HUES48 (cell line): ENCODE measurements at regions not wholly inside any gene's neighbourhood (a gene's known extent, or its start where the extent isn't known, plus 50 kb on each side); places are given as distances from the start of the nearest gene placed in this dataset.
A peak's percentile ranks its signal among the peaks of the same experiment; 100 is the strongest.
"Not testable (repeated sequence)": the region's sequence is repeated elsewhere in the genome, so short reads cannot be mapped to it uniquely, and the experiment has no call there.

Source experiments
- H3K27ac ChIP-seq: one replicate; pipeline ENCODE4 v1.7.0; 2013; ENCODE audit warnings: low read depth, low read length, inconsistent platforms
- H3K27me3 ChIP-seq: 2 replicates; pipeline ENCODE4 v1.6.1; 2013; ENCODE audit warnings: mild to moderate bottlenecking, low read length; ENCODE audit not compliant: control insufficient read depth, insufficient read depth
- H3K36me3 ChIP-seq: 2 replicates; pipeline ENCODE4 v1.6.1; 2013; ENCODE audit warnings: low read length; ENCODE audit not compliant: control insufficient read depth, insufficient read depth
- H3K4me1 ChIP-seq: 2 replicates; pipeline ENCODE4 v1.6.1; 2013; ENCODE audit warnings: mild to moderate bottlenecking, low read length; ENCODE audit not compliant: control insufficient read depth, insufficient read depth
- H3K4me3 ChIP-seq: 2 replicates; pipeline ENCODE4 v1.5.1; 2013; ENCODE audit warnings: mild to moderate bottlenecking, low read depth, low read length
- H3K9ac ChIP-seq: 2 replicates; pipeline ENCODE4 v1.6.1; 2013; ENCODE audit warnings: mild to moderate bottlenecking, low read depth, low read length, moderate library complexity
- H3K9me3 ChIP-seq: 2 replicates; pipeline ENCODE4 v1.6.1; 2013; ENCODE audit warnings: low read length; ENCODE audit not compliant: control insufficient read depth, insufficient read depth

DNA sequence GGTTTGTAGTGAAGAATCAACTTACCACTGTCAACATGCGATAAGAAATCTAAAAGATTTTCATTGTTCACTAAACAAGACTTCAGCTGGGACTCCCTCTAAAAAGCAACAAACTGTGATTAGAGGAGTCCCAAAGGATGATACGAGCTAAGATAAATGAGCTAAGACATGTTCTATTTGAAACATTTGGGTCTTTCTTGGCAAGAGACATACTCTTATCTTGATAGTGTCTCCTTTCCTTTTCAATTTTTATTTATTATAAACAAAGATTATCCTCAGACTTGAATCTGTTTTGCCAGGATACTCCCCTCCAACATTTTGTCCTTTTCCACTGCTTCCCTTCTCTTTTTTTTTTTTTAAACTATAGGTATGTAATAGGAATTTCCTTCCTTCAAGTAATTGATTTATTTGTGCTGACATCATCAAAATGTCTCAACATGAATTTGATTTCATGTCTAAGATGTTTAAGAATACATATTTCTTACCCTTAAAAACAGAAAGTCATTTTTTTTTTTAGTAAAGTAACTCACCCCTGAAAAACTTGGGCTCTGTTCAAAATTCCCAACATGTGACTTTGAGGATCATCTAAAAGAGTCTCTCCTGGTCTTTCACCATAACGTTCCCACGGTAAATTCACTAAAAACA, 158.4 kb upstream of the NRP1 start:
- Histone ChIP-seq H3K36me3 (no peaks in the 10 kb centered on the region), H3K4me1 (peaks cover 7% of the 10 kb centered on the region; the same call in 1 of the 2 replicates), H3K27ac (no peak overlapping the region), H3K9me3 (no peaks in the 10 kb centered on the region), H3K9ac (no peak overlapping the region), H3K27me3 (no peaks in the 10 kb centered on the region), H3K4me3 (no peak overlapping the region)

DNA sequence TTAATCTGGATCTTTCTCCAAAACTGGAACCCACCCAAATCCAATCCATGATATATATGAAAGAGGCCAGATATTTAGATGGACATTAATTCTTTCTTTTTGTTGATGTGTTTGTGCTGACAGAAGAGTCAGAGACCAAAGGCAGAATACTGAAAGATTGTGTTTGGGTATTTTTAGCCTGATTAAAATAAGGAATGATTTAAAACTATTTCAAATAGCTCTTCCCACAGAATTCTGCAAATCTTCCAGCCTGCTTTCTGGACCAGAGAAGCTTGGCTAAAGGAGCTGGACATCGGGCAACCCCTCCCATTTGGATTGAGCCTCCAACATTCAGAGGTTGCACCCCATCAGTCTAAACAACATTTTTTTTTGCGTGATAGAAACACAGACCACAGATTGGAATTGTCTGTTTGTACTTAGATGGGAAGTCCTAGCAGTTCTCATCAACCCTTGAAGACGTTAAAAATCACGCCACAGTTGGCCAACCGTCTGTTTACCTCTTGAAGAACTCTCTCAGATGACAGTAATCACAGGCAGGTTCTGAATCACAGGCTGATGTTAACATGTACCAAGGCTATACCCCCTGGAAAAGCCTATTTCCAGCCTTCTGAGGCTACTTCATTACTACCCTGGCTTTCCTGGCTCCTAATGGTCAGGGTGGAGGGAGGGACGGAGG, 155.2 kb upstream of the NRP1 start:
- peaks cover 20% of the 10 kb centered on the region for H3K4me1 ChIP-seq
- H3K9me3 ChIP-seq: no peaks in the 10 kb centered on the region
- no peak overlapping the region for H3K27ac ChIP-seq
- no peaks in the 10 kb centered on the region for H3K36me3 ChIP-seq
- no peaks in the 10 kb centered on the region for H3K27me3 ChIP-seq
- no peak overlapping the region for H3K4me3 ChIP-seq
- H3K9ac ChIP-seq: no peak overlapping the region

DNA sequence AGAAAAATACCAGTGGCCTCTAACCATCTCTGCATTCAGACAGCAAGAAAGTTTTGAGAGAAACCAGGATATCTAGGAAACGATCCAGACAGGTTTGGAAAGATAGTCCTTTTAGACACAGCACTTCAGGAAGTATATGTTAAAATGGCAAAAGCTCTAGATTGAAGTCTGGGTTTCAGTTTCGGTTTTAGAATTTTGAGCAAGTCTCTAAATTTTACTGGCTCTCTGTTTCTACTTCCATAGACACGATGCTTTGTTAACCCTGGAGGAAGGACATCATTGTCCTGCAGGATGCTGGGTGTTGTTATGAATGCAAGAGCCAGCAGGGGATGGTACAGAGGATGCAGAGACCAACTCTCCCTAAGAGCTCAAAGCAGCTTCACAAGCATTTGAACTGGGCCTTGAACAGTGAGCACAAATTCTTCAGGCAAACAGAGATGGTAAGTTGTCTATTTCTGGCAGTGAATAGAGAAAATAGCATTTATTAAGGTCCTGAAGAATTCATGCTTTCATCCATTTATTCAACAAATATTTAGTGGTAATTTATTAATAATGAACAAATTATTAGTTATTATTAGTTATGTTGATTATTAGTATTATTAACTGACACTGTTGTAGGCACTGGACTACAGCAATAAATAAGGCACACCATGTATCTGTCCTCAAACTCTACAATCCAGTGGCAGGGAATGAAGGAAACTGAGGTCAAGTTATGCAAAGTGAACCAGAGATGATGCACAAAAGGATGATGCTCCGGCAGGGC, 152.7 kb upstream of the NRP1 start:
- Histone ChIP-seq H3K27ac (no peak overlapping the region), H3K27me3 (no peaks in the 10 kb centered on the region), H3K4me1 (peaks cover 34% of the 10 kb centered on the region), H3K36me3 (no peaks in the 10 kb centered on the region), H3K9me3 (no peaks in the 10 kb centered on the region), H3K9ac (no peak overlapping the region), H3K4me3 (no peak overlapping the region)

DNA sequence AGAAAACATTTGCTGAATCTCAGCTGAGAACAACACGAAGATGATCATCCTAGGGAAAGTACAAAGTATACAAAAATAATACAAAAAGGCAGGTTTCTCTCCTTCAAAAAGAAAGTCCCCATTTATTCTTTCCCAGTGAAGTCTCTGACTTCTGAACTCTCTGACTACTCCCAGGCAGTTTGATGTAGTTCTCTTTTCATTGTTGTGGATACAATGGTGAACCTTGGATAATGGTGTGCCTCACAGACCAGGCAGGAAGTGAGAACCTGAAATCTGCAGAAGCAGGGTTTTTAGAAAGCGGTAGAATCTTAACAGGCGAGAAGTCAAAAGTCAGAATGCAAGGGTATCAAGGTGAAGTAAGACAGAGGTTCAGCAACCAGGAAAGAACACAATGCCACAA, 150.8 kb upstream of the NRP1 start:
- peak overlapping the region; percentile 30; the same call in 1 of the 2 replicates for H3K9ac ChIP-seq
- no peaks in the 10 kb centered on the region for H3K36me3 ChIP-seq
- no peak overlapping the region for H3K4me3 ChIP-seq
- peaks cover 34% of the 10 kb centered on the region for H3K4me1 ChIP-seq
- peak overlapping the region; percentile 8 for H3K27ac ChIP-seq
- no peaks in the 10 kb centered on the region for H3K27me3 ChIP-seq
- H3K9me3 ChIP-seq: peaks cover 5% of the 10 kb centered on the region

DNA sequence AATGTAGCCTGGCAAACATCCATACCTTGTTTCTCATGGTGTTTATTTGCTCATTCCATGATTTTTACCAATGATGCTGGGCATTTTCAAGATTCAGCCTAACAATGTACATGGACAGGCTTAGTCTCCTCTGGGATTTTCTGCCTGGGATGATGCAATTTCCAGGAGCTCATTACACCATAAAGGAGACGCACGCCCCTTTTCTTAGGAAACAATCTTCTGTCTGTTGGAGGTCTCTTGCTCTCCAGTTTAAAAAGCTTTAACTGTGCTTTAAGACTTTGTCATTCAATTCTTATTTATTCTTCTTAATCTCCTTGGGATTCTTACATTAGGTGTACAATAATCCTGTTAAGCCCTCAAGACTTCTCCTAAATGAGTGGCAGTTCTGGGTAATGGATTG, 150.3 kb upstream of the NRP1 start:
- no peak overlapping the region for H3K4me3 ChIP-seq
- H3K9ac ChIP-seq: peak overlapping the region; percentile 30; the same call in 1 of the 2 replicates
- peaks cover 34% of the 10 kb centered on the region for H3K4me1 ChIP-seq
- no peaks in the 10 kb centered on the region for H3K27me3 ChIP-seq
- H3K27ac ChIP-seq: peak overlapping the region; percentile 8
- H3K36me3 ChIP-seq: no peaks in the 10 kb centered on the region
- peaks cover 5% of the 10 kb centered on the region for H3K9me3 ChIP-seq

DNA sequence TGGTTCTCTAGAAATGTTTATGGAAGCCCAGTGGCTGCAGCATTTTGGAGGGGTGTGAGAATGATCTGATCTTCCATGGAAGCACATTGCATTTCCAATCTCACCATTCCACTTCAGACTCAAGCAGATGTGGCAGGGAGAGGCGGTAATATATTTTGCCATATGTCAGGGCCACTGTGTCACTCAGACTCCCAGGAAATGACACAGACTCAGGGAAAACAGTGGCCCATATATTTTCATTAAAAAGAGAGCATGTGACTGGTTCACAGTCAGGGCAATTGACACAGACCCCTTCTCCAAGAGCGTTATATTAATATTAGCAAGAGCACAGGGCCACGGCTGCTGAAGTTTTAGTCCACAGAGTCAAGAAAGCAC, 149.3 kb upstream of the NRP1 start:
- H3K36me3 ChIP-seq: no peaks in the 10 kb centered on the region
- H3K9ac ChIP-seq: peak overlapping the region; percentile 39
- H3K27ac ChIP-seq: peak overlapping the region; percentile 8
- H3K27me3 ChIP-seq: no peaks in the 10 kb centered on the region
- peaks cover 5% of the 10 kb centered on the region for H3K9me3 ChIP-seq
- H3K4me3 ChIP-seq: no peak overlapping the region
- peaks cover 34% of the 10 kb centered on the region for H3K4me1 ChIP-seq

DNA sequence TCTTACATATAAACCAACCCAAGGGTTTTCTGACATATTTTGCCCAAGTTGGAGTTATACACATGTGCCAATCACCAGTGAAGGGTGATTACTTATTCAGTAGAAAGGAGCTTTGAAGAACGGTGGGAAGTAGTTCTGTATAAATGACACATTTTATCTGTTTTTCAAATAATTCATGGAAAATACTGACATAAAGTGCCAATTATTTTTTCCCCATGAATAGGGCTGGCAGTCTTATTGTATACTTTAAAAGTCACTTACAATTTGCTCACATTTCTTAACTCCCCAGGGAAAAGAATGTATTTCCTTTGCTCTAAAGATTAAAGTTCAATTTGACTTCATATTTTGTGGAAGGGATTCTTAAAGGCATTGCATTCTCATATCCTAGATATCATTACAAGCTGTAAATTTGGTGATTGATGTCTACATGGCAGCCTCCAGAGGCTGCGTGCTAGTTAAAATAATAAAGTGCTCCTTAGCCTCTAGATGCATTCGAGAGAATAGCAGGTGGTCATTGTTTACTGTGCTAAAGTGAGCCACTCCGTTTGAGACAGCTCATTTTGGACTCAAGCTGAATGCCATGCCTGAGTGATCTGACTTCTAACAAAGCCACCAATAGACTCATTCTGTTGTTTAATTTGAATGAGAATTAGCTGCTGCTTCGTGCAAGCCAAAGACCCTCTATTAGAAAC, 148.8 kb upstream of the NRP1 start:
- no peaks in the 10 kb centered on the region for H3K27me3 ChIP-seq
- no peaks in the 10 kb centered on the region for H3K36me3 ChIP-seq
- peak overlapping the region; percentile 39; the same call in 1 of the 2 replicates for H3K9ac ChIP-seq
- H3K4me3 ChIP-seq: 0 out of 2 replicates have a peak overlapping the region, but pooled peaks have one; percentile 18
- H3K4me1 ChIP-seq: peaks cover 34% of the 10 kb centered on the region
- H3K9me3 ChIP-seq: peaks cover 5% of the 10 kb centered on the region
- H3K27ac ChIP-seq: peak overlapping the region; percentile 42

DNA sequence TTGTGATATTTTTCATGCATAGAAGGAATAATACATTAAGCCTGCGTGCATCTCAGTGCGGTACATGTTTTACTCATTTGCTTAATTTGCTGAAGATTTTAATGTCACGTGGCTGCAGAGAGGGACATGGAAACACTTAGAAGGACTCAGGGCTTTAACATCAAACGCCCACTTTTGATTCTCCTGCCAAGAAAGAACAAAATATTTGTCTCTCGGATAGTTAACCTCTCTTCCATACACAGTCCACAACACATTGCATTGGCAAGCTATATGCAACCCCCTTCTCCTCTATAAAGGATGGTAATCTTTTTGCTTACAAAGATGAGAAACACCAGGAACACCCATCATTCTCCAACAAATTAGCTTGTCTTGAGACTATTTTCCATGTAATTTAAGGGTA, 148.0 kb upstream of the NRP1 start:
- no peak overlapping the region for H3K4me3 ChIP-seq
- H3K9ac ChIP-seq: no peak overlapping the region
- no peaks in the 10 kb centered on the region for H3K27me3 ChIP-seq
- H3K36me3 ChIP-seq: no peaks in the 10 kb centered on the region
- H3K27ac ChIP-seq: no peak overlapping the region
- H3K9me3 ChIP-seq: peaks cover 5% of the 10 kb centered on the region
- H3K4me1 ChIP-seq: peaks cover 34% of the 10 kb centered on the region

DNA sequence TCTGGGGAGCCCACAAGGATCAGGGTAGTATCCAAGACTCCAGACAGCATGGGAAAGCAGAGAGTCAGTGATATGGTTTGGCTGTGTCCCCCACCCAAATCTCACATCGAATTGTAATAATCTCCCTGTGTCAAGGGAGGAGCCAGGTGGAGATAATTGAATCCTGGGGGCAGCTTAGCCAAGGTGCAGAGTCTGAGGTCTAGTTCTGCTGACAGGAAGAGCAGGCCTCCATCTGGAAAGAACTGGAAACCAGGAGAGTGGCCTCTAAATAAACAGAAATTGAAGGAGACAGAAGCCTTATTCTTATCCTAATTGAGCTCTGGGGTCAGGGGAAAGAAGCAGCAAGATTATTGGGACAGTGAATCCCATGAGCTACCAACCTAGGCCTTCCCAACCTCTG, 146.7 kb upstream of the NRP1 start:
- no peaks in the 10 kb centered on the region for H3K27me3 ChIP-seq
- peaks cover 5% of the 10 kb centered on the region for H3K9me3 ChIP-seq
- no peaks in the 10 kb centered on the region for H3K36me3 ChIP-seq

DNA sequence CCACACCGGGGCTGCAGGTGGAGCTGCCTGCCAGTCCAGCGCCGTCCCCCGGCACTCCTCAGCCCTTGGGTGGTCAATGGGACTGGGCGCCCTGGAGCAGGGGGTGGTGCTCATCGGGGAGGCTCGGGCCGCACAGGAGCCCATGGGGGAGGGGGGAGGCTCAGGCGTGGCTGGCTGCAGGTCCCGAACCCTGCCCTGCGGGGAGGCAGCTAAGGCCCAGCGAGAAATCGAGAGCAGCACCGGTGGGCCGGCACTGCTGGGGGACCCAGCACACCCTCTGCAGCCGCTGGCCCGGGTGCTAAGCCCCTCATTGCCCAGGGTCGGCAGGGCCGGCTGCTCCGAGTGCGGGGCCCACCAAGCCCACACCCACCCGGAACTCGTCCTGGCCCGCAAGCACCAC, 145.9 kb upstream of the NRP1 start:
- not testable (repeated sequence) for H3K4me3 ChIP-seq, H3K27me3 ChIP-seq, H3K36me3 ChIP-seq, H3K27ac ChIP-seq, H3K9ac ChIP-seq, H3K9me3 ChIP-seq
- H3K4me1 ChIP-seq: peaks cover 29% of the 10 kb centered on the region

More for the DNA sequence above, 146.7 kb upstream of the NRP1 start:
- no peak overlapping the region for H3K9ac ChIP-seq
- H3K4me1 ChIP-seq: peaks cover 31% of the 10 kb centered on the region
- no peak overlapping the region for H3K4me3 ChIP-seq
- no peak overlapping the region for H3K27ac ChIP-seq
